Upper lobe of left lung (tissue), 6 donors: ENCODE measurements at regions not wholly inside any gene's neighbourhood (a gene's known extent, or its start where the extent isn't known, plus 50 kb on each side); places are given as distances from the start of the nearest gene placed in this dataset.

ENCODE experiments used
- ATAC-seq, 2 donors: fragments of 200-7000 bp; cut with Tn5 transposase; one replicate each; pipeline ENCODE4 v1.9.1; 2022; ENCODE audit warnings: mild to moderate bottlenecking in 2 of 2, moderate library complexity in 2 of 2; ENCODE audit not compliant: low FRiP score in 2 of 2
- DNase-seq, 2 donors: peaks; one replicate each; pipeline ENCODE4 v3.0.0-alpha.2; 2019 to 2020
- H3K27ac ChIP-seq, 4 donors: fragments of 200-600 bp; sonication (generic); one replicate each; pipeline ENCODE4 v1.5.1; 2016 to 2019
- H3K27me3 ChIP-seq, 4 donors: fragments of 200-600 bp; sonication (generic); one replicate each; pipeline ENCODE4 v1.5.1; 2017 to 2019
- H3K36me3 ChIP-seq, 4 donors: fragments of 200-600 bp; sonication (generic); one replicate each; pipeline ENCODE4 v1.5.1; 2016 to 2019
- H3K4me1 ChIP-seq, 4 donors: fragments of 200-600 bp; sonication (generic); one replicate each; pipeline ENCODE4 v1.5.1; 2018 to 2019
- H3K4me3 ChIP-seq, 4 donors: fragments of 200-600 bp; sonication (generic); one replicate each; pipeline ENCODE4 v1.5.1; 2017 to 2019; ENCODE audit warnings: mild to moderate bottlenecking in 2 of 4, moderate library complexity in 1 of 4
- H3K9me3 ChIP-seq, 4 donors: fragments of 200-600 bp; sonication (generic); one replicate each; pipeline ENCODE4 v1.5.1; 2018 to 2019
- EP300 ChIP-seq, 4 donors: sonication (generic); formaldehyde crosslinking; IDR thresholded peaks; one replicate each; pipeline ENCODE4 v1.5.1; 2017; ENCODE audit warnings: antibody characterized with exemption in 4 of 4, control low read depth in 2 of 4
- POLR2A ChIP-seq, 4 donors: fragments of 450-650 bp; IDR thresholded peaks; one replicate each; pipeline ENCODE4 v1.5.1; 2016 to 2017; ENCODE audit warnings: antibody characterized with exemption in 4 of 4, mild to moderate bottlenecking in 2 of 4
- POLR2AphosphoS5 ChIP-seq, 2 donors: sonication (generic); formaldehyde crosslinking; IDR thresholded peaks; one replicate each; pipeline ENCODE4 v1.5.1; 2017; ENCODE audit warnings: antibody characterized with exemption in 2 of 2
- WGBS, 2 donors: methylation state at CpG; one replicate each; pipeline ENCODE4 v1.1.5; 2017 to 2018; 5-methylcytosine and 5-hydroxymethylcytosine counted together
- TF ChIP-seq, protein P1 (sequence below), 6 experiments: fragments of 450-650 bp in 4 of 6; fragments of 200-600 bp in 2 of 6; sonication (generic) in 2 of 6; IDR thresholded peaks; one replicate each; pipeline ENCODE4 v1.5.1; 2016 to 2019; ENCODE audit warnings: antibody characterized with exemption in 6 of 6
- donor health status: DM: no; HTN: no; CAD: no; lungs with moderate emphysema.
- donor health status: DM: no; HTN: yes; CAD: no; lungs with severe emphysema.

DNA sequence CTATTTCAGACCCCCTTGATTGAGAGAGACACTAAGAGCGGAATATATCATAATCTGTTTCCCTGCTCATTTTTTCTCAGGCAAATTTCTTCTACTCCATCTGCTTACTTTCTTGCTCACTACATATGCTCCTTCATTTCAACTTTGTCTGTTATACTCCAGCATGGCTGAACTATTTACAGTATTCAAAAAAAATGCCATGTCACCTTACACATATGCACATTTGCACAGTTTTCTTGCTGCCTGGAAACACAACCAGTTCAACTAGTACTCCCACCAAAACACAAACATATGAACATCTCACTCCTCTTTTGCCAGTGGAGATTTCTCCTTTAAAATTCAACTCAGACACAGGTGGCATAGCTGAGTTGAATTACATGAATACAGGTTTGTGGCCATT, 1142.1 kb upstream of the CADM2 start:
- no peaks in the 10 kb centered on the region for H3K27me3 ChIP-seq
- DNase-seq: no peak
- no peak overlapping the region for H3K27ac ChIP-seq
- no peak for ATAC-seq
- no peaks in the 10 kb centered on the region for H3K9me3 ChIP-seq
- TF ChIP-seq EP300 (IDR thresholded peaks at IDR 0.05): no peak
- no peak for TF ChIP-seq POLR2A (IDR thresholded peaks at IDR 0.05)
- TF ChIP-seq, protein P1, sequence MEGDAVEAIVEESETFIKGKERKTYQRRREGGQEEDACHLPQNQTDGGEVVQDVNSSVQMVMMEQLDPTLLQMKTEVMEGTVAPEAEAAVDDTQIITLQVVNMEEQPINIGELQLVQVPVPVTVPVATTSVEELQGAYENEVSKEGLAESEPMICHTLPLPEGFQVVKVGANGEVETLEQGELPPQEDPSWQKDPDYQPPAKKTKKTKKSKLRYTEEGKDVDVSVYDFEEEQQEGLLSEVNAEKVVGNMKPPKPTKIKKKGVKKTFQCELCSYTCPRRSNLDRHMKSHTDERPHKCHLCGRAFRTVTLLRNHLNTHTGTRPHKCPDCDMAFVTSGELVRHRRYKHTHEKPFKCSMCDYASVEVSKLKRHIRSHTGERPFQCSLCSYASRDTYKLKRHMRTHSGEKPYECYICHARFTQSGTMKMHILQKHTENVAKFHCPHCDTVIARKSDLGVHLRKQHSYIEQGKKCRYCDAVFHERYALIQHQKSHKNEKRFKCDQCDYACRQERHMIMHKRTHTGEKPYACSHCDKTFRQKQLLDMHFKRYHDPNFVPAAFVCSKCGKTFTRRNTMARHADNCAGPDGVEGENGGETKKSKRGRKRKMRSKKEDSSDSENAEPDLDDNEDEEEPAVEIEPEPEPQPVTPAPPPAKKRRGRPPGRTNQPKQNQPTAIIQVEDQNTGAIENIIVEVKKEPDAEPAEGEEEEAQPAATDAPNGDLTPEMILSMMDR (IDR thresholded peaks at IDR 0.05): no peak
- no peak for TF ChIP-seq POLR2AphosphoS5 (IDR thresholded peaks at IDR 0.05)
- 88 to 100% methylated on average over 1 of the region's 1 CpG for WGBS, 2 donors
- no peak overlapping the region for H3K4me3 ChIP-seq
- no peaks in the 10 kb centered on the region for H3K4me1 ChIP-seq
- no peaks in the 10 kb centered on the region for H3K36me3 ChIP-seq

DNA sequence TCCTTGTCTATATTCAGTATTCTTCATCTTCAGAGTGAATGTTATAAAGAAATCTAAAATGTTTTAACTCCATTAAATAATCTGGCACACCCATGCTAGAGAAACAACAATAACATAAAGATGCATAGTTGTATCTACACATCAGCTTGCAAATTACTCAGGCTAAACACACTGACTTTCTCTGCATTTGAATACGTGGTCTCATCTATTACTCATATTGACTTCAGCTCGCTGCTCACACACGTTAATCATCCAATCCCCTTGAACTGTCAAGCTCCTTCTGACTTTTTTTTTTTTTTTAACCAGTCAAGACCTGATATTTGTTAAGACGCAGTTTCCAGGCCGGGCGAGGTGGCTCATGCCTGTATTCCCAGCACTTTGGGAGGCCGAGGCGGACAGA, 1137.3 kb upstream of the CADM2 start:
- TF ChIP-seq, protein P1 (IDR thresholded peaks at IDR 0.05): no peak
- no peak for TF ChIP-seq POLR2A (IDR thresholded peaks at IDR 0.05)
- TF ChIP-seq EP300 (IDR thresholded peaks at IDR 0.05): no peak
- no peak for TF ChIP-seq POLR2AphosphoS5 (IDR thresholded peaks at IDR 0.05)
- ATAC-seq (no peak), DNase-seq (no peak)
- H3K27me3 ChIP-seq: no peaks in the 10 kb centered on the region
- H3K27ac ChIP-seq: no peak overlapping the region
- 85% methylated on average over 8 of the region's 8 CpGs for WGBS, 2 donors
- H3K9me3 ChIP-seq: no peaks in the 10 kb centered on the region
- no peak overlapping the region for H3K4me3 ChIP-seq
- H3K4me1 ChIP-seq: no peaks in the 10 kb centered on the region
- H3K36me3 ChIP-seq: no peaks in the 10 kb centered on the region

DNA sequence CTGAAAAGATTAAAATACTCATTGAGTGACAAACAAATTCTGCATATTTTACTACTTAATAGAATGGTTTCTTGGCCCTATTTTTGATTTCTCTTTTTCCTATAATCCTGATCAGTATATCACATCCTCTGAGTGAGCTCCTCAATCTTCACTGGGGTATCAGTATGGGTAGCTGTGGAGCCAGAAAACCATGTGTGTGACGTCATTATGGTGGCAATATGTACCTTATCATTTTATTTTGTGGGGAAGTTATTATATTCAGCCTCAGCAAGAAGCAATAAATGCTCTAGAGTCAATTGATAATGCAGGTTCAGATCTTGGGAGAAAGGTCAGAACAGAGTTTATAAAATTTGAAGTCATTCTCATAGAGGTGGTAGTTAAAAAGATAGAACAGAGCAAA, 1135.7 kb upstream of the CADM2 start:
- Histone ChIP-seq H3K9me3 (no peaks in the 10 kb centered on the region), H3K36me3 (no peaks in the 10 kb centered on the region), H3K4me3 (no peak overlapping the region), H3K27ac (no peak overlapping the region), H3K27me3 (no peaks in the 10 kb centered on the region), H3K4me1 (no peaks in the 10 kb centered on the region)
- WGBS, 2 donors: 33 to 41% methylated on average over 1 of the region's 1 CpG
- DNase-seq (no peak), ATAC-seq (no peak)
- TF ChIP-seq EP300 (IDR thresholded peaks at IDR 0.05): no peak
- TF ChIP-seq POLR2AphosphoS5 (IDR thresholded peaks at IDR 0.05): no peak
- TF ChIP-seq, protein P1 (IDR thresholded peaks at IDR 0.05): no peak
- no peak for TF ChIP-seq POLR2A (IDR thresholded peaks at IDR 0.05)

DNA sequence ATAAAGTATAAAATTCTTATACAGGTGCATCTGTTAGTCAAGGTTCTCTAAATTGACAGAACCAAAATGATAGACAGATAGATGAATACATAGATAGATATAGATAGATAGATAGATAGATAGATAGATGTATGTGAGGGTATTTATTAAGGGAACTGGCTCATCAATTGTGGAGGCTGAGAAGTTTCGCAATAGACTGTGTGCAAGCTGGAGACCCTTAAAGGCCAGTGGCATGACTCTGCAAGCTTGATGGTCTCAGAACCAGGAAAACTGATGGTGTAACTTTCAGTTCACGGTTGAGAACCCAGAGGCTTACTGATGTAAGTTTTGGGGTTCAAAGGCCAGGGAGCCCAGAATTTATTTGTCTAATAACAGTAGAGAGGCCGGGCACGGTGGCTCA, 1123.7 kb upstream of the CADM2 start:
- Histone ChIP-seq H3K4me1 (no peaks in the 10 kb centered on the region), H3K9me3 (no peaks in the 10 kb centered on the region), H3K27ac (no peak overlapping the region), H3K27me3 (no peaks in the 10 kb centered on the region), H3K4me3 (no peak overlapping the region), H3K36me3 (no peaks in the 10 kb centered on the region)
- TF ChIP-seq POLR2A (IDR thresholded peaks at IDR 0.05): no peak
- no peak for TF ChIP-seq POLR2AphosphoS5 (IDR thresholded peaks at IDR 0.05)
- TF ChIP-seq, protein P1 (IDR thresholded peaks at IDR 0.05): no peak
- TF ChIP-seq EP300 (IDR thresholded peaks at IDR 0.05): no peak
- 91 to 92% methylated on average over 4 of the region's 4 CpGs for WGBS, 2 donors
- no peak for DNase-seq
- ATAC-seq: no peak

DNA sequence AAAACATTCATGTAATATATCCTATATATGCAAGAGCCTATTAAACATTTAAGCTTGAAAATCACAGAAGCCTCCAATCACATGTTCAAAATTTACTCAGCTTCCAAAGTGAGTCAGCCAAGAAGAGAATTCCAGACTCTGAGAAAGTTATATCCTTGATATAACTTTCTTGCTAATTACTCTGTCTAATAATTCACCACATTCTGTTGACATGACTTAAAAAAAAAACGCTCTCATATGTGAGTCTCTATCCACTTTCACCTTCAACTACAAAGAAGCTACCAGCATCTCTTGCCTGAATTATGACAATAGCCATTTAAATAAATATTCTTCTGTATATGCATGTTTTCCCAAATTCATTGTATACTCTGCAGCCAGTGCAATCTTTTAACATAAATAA, 1116.3 kb upstream of the CADM2 start:
- Histone ChIP-seq H3K4me3 (no peak overlapping the region), H3K4me1 (no peaks in the 10 kb centered on the region), H3K27me3 (no peaks in the 10 kb centered on the region), H3K27ac (no peak overlapping the region), H3K9me3 (no peaks in the 10 kb centered on the region), H3K36me3 (no peaks in the 10 kb centered on the region)
- no peak for DNase-seq
- no peak for TF ChIP-seq POLR2AphosphoS5 (IDR thresholded peaks at IDR 0.05)
- TF ChIP-seq, protein P1 (IDR thresholded peaks at IDR 0.05): no peak
- TF ChIP-seq EP300 (IDR thresholded peaks at IDR 0.05): no peak
- no peak for TF ChIP-seq POLR2A (IDR thresholded peaks at IDR 0.05)
- no peak for ATAC-seq
- 57 to 72% methylated on average over 1 of the region's 1 CpG for WGBS, 2 donors
